HepG2 (cell line): ENCODE measurements at regions not wholly inside any gene's neighbourhood (a gene's known extent, or its start where the extent isn't known, plus 50 kb on each side); places are given as distances from the start of the nearest gene placed in this dataset.

Source experiments
- ATRX ChIP-seq: sonication (generic); formaldehyde crosslinking; IDR thresholded peaks from 2 replicates; pipeline ENCODE4 v1.4.0; 2020; ENCODE audit warnings: missing genetic modification reagents, borderline replicate concordance
- CTCF ChIP-seq: sonication (generic); formaldehyde crosslinking; IDR thresholded peaks from 2 replicates; pipeline ENCODE4 v1.5.0; 2020; ENCODE audit warnings: mild to moderate bottlenecking, missing genetic modification reagents, moderate library complexity
- RELA ChIP-seq: sonication (generic); formaldehyde crosslinking; IDR thresholded peaks from 2 replicates; pipeline ENCODE4 v1.4.0; 2020; ENCODE audit warnings: missing genetic modification reagents
- U2AF2 ChIP-seq: fragments of 200-400 bp; formaldehyde crosslinking; IDR thresholded peaks from 2 replicates; pipeline ENCODE4 v1.6.1; 2017; ENCODE audit warnings: low read depth, mild to moderate bottlenecking, low read length
- ZNF34 ChIP-seq: sonication (generic); formaldehyde crosslinking; IDR thresholded peaks from 2 replicates; pipeline ENCODE4 v1.4.0; 2020; ENCODE audit warnings: mild to moderate bottlenecking, missing genetic modification reagents, borderline replicate concordance
- ZNF720 ChIP-seq: sonication (generic); formaldehyde crosslinking; IDR thresholded peaks from 2 replicates; pipeline ENCODE4 v1.4.0; 2020; ENCODE audit warnings: missing genetic modification reagents

DNA sequence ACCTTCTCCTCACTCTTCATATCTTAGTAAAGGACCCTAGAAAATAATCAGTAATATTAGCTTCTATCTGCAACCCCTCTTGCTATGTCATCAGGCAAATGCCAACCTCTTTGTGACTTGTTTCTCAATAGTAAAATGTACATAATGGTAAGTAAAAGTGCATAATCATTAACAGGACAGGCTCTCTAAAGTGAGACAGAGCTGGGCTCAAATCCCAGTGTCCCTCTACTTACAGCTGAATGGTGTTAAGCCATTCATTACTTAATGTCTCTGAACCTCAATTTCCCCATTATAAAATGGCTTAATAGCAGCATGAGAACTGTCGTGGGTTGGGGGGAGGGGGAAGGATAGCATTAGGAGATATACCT is 62.6 kb upstream of the ATP11B start:
- no peak for TF ChIP-seq CTCF
- TF ChIP-seq ATRX (CRISPR knock-in tag) = no peak
- TF ChIP-seq ZNF34 = no peak
- no peak for TF ChIP-seq ZNF720 (CRISPR knock-in tag)
- TF ChIP-seq U2AF2 = no peak
- TF ChIP-seq RELA (CRISPR knock-in tag) = no peak
